ENCODE measurements at regions not wholly inside any gene's neighbourhood (a gene's known extent, or its start where the extent isn't known, plus 50 kb on each side); places are given as distances from the start of the nearest gene placed in this dataset.

DNA sequence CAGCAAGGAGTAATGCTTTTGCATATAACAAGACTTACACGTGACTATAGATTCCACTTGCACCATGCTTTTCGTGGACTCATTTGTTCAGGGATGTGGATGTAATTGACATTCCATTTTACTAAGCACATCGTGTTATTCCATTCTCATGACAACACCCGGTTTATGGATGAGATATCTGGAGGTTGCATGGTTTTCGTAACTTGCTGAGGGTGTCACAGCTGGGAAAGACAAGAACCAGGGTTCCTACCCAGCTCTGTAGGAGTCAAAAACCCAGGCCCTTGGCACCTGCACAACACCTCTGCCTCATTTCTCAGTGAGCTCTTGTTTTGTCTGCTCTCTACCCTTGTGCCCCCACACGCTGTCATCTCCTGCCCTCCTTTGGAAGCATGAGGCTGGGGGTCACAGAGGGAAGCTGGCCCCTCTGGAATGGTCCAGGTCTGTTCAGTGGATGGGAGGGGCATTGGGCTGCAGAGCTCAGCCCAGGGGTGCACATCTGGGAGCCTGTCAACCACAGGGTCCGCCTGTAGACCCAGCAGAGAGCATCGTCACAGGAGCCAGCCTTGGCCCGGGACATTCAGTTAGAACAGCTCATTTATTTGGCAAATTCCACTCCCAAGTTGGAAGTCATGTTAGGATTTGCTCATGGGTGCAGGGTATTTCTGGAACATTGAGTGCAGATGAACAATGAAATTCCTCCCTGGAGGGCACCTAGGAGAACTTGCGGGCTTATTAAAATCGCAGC, 120.1 kb upstream of the TWIST2 start:
- no peak for TF ChIP-seq TOX (CRISPR knock-in tag; IDR thresholded peaks at IDR 0.05; ENCODE audit: borderline replicate concordance)
- peak; percentile 24; the same call in 1 of the 2 replicates for TF ChIP-seq ISL1 (CRISPR knock-in tag; IDR thresholded peaks at IDR 0.05)
- peak; percentile 21 for ATAC-seq

- peak; percentile 91 for ATAC-seq
- 0 out of 2 replicates have a peak, but pooled peaks have one; percentile 20 for TF ChIP-seq ZC3H10 (CRISPR knock-in tag; IDR thresholded peaks at IDR 0.05)
- peak; percentile 59; the same call in 1 of the 2 replicates for TF ChIP-seq TCF4 (CRISPR knock-in tag; IDR thresholded peaks at IDR 0.05; ENCODE audit: borderline replicate concordance)
- peak; percentile 4; the same call in 1 of the 2 replicates for TF ChIP-seq ZFP3 (CRISPR knock-in tag; IDR thresholded peaks at IDR 0.05)
- no peak for TF ChIP-seq ZFP30 (CRISPR knock-in tag; IDR thresholded peaks at IDR 0.05)
- TF ChIP-seq CSDC2 (CRISPR knock-in tag; IDR thresholded peaks at IDR 0.05) = no peak
- TF ChIP-seq ISL1 (CRISPR knock-in tag; IDR thresholded peaks at IDR 0.05) = peak; percentile 92
- 0 out of 2 replicates have a peak, but pooled peaks have one; percentile 19 for TF ChIP-seq RARB (CRISPR knock-in tag; IDR thresholded peaks at IDR 0.05)
- peak; percentile 5; the same call in 1 of the 2 replicates for TF ChIP-seq CREB5 (CRISPR knock-in tag; IDR thresholded peaks at IDR 0.05; ENCODE audit: low read depth)
These were observed 119.3 kb upstream of the TWIST2 start for GRCh38 chr2:238728330-238729260.

DNA sequence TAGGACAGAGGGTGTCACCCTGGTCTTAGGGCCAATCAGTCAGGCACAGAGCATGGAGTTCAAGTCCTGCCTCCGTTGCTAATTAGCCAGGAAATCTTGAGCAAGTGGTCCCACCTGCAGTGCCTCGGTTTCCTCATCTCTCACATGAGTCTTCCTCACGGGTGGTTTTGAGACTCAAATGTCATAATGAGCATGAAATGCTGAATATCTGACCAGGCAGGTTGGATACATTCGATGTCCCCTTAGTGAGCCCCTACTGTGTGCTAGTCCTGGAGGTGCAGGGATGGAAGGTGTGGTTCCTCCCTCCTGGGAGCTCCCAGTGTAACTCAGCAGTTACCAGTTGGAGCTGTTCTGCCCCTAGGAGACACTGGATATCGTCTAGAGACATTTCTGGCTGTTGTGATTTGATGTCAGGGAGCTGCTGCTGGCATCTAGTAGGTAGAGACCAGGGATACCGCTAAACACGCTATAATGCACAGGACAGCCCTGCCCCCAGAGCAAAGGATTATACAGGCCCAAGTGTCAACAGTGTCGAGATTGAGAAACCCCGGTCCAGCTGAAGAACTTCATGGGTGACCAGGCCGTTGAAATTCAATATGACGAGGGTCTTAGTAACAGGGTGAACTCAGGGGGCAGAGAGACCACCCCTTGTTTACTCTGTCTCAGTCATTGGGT, 118.5 kb upstream of the TWIST2 start:
- no peak for TF ChIP-seq ZNF565 (CRISPR knock-in tag; conservative IDR thresholded peaks at IDR 0.05; ENCODE audit: low read depth)
- no peak for TF ChIP-seq ISL1 (CRISPR knock-in tag; IDR thresholded peaks at IDR 0.05)
- TF ChIP-seq, protein P1, sequence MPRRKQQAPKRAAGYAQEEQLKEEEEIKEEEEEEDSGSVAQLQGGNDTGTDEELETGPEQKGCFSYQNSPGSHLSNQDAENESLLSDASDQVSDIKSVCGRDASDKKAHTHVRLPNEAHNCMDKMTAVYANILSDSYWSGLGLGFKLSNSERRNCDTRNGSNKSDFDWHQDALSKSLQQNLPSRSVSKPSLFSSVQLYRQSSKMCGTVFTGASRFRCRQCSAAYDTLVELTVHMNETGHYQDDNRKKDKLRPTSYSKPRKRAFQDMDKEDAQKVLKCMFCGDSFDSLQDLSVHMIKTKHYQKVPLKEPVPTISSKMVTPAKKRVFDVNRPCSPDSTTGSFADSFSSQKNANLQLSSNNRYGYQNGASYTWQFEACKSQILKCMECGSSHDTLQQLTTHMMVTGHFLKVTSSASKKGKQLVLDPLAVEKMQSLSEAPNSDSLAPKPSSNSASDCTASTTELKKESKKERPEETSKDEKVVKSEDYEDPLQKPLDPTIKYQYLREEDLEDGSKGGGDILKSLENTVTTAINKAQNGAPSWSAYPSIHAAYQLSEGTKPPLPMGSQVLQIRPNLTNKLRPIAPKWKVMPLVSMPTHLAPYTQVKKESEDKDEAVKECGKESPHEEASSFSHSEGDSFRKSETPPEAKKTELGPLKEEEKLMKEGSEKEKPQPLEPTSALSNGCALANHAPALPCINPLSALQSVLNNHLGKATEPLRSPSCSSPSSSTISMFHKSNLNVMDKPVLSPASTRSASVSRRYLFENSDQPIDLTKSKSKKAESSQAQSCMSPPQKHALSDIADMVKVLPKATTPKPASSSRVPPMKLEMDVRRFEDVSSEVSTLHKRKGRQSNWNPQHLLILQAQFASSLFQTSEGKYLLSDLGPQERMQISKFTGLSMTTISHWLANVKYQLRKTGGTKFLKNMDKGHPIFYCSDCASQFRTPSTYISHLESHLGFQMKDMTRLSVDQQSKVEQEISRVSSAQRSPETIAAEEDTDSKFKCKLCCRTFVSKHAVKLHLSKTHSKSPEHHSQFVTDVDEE (CRISPR knock-in tag; IDR thresholded peaks at IDR 0.05) = no peak
- no peak for TF ChIP-seq ZNF70 (CRISPR knock-in tag; IDR thresholded peaks at IDR 0.05)
- no peak for TF ChIP-seq CREB5 (CRISPR knock-in tag; IDR thresholded peaks at IDR 0.05; ENCODE audit: low read depth)

DNA sequence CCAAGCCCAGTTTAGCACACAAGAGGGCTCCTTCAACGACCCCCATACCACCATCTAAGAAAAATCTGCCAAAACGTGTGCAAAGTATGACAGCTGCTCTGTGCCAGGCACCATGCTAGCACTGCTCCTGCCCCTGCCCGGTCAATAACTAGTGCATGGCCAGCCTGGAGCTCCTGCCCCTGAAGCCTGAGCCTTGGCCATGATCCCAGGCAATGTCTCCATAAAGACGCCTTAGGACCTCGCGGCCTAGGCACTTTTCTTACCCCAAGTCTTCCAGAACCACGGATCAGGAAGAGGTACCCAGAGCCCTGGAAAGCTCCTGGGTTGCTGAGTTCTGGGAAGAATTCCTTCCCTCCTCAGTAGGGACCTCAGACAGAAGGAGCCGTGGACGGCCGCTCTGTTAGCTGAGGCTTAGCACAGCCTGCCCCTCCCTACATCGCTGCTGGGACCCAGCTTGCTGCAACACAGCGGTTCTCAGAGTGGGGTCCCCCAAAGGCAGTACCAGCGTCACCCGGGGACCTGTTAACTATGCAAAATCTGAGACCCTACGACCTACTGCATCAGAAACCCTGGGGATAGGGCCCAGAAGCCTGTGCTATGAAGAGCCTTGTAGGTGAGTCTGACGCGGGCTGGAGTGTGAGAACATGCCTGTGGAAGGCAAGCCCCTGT, 117.8 kb upstream of the TWIST2 start:
- no peak for ATAC-seq
- no peak for TF ChIP-seq ISL1 (CRISPR knock-in tag; IDR thresholded peaks at IDR 0.05)
- TF ChIP-seq ZNF70 (CRISPR knock-in tag; IDR thresholded peaks at IDR 0.05) = no peak
- no peak for TF ChIP-seq ZC3H10 (CRISPR knock-in tag; IDR thresholded peaks at IDR 0.05)
- TF ChIP-seq, protein P2, sequence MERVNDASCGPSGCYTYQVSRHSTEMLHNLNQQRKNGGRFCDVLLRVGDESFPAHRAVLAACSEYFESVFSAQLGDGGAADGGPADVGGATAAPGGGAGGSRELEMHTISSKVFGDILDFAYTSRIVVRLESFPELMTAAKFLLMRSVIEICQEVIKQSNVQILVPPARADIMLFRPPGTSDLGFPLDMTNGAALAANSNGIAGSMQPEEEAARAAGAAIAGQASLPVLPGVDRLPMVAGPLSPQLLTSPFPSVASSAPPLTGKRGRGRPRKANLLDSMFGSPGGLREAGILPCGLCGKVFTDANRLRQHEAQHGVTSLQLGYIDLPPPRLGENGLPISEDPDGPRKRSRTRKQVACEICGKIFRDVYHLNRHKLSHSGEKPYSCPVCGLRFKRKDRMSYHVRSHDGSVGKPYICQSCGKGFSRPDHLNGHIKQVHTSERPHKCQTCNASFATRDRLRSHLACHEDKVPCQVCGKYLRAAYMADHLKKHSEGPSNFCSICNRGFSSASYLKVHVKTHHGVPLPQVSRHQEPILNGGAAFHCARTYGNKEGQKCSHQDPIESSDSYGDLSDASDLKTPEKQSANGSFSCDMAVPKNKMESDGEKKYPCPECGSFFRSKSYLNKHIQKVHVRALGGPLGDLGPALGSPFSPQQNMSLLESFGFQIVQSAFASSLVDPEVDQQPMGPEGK (CRISPR knock-in tag; IDR thresholded peaks at IDR 0.05; ENCODE audit: borderline replicate concordance) = no peak
- no peak for TF ChIP-seq BACH2 (CRISPR knock-in tag; IDR thresholded peaks at IDR 0.05; ENCODE audit: borderline replicate concordance)
- TF ChIP-seq, protein P1 (CRISPR knock-in tag; IDR thresholded peaks at IDR 0.05) = no peak
- no peak for TF ChIP-seq POU6F1 (CRISPR knock-in tag; IDR thresholded peaks at IDR 0.05; ENCODE audit: borderline replicate concordance, low read depth)
- no peak for TF ChIP-seq TOX (CRISPR knock-in tag; IDR thresholded peaks at IDR 0.05; ENCODE audit: borderline replicate concordance)
- TF ChIP-seq ESRRG (CRISPR knock-in tag; IDR thresholded peaks at IDR 0.05) = no peak
- TF ChIP-seq ARNTL (CRISPR knock-in tag; IDR thresholded peaks at IDR 0.05; ENCODE audit: borderline replicate concordance, low read depth) = no peak
- TF ChIP-seq CSDC2 (CRISPR knock-in tag; IDR thresholded peaks at IDR 0.05) = no peak
- no peak for TF ChIP-seq RARB (CRISPR knock-in tag; IDR thresholded peaks at IDR 0.05)
- TF ChIP-seq SNAI2 (CRISPR knock-in tag; IDR thresholded peaks at IDR 0.05) = no peak
- TF ChIP-seq ZFP3 (CRISPR knock-in tag; IDR thresholded peaks at IDR 0.05) = no peak

More for the DNA sequence above, 118.5 kb upstream of the TWIST2 start:
- no peak for ATAC-seq
